ENCODE measurements at regions not wholly inside any gene's neighbourhood (a gene's known extent, or its start where the extent isn't known, plus 50 kb on each side); places are given as distances from the start of the nearest gene placed in this dataset.

GRCh38 chr20:54361475-54361874 is 113.9 kb upstream of the DOK5 start:
- intact Hi-C loops (cut with DNase I): no loop called here
- Histone ChIP-seq H3K36me3 (ENCODE audit: insufficient read depth in 1 of 2, low read depth in 1 of 2) (no peaks in the 10 kb centered on the region), H3K27ac (no peak overlapping the region), H3K27me3 (ENCODE audit: insufficient read depth in 3 of 3, low read length in 2 of 3) (no peaks in the 10 kb centered on the region), H3K4me3 (no peak overlapping the region), H3K9me3 (no peaks in the 10 kb centered on the region), H3K4me1 (no peaks in the 10 kb centered on the region)
- TF ChIP-seq CTCF (IDR thresholded peaks at IDR 0.05): no peak
- DNase-seq (no peak), ATAC-seq (no peak)
- 31 to 48% (median 31%) methylated on average over 2 of the region's 2 CpGs for WGBS, 3 donors

GRCh38 chr20:54362283-54362682 is 113.1 kb upstream of the DOK5 start:
- Histone ChIP-seq H3K4me1 (no peaks in the 10 kb centered on the region), H3K4me3 (no peak overlapping the region), H3K36me3 (ENCODE audit: insufficient read depth in 1 of 2, low read depth in 1 of 2) (no peaks in the 10 kb centered on the region), H3K27me3 (ENCODE audit: insufficient read depth in 3 of 3, low read length in 2 of 3) (no peaks in the 10 kb centered on the region), H3K9me3 (no peaks in the 10 kb centered on the region), H3K27ac (no peak overlapping the region)
- DNase-seq (no peak), ATAC-seq (no peak)
- no peak for TF ChIP-seq CTCF (IDR thresholded peaks at IDR 0.05)
- intact Hi-C loops (cut with DNase I): no loop called here

- Histone ChIP-seq H3K4me1 (no peaks in the 10 kb centered on the region), H3K36me3 (ENCODE audit: insufficient read depth in 1 of 2, low read depth in 1 of 2) (no peaks in the 10 kb centered on the region), H3K27ac (no peak overlapping the region), H3K4me3 (no peak overlapping the region), H3K9me3 (no peaks in the 10 kb centered on the region), H3K27me3 (ENCODE audit: insufficient read depth in 3 of 3, low read length in 2 of 3) (no peaks in the 10 kb centered on the region)
- intact Hi-C loops (cut with DNase I): no loop called here
- ATAC-seq: no peak
- no peak for DNase-seq
- no peak for TF ChIP-seq CTCF (IDR thresholded peaks at IDR 0.05)
Observed at GRCh38 chr20:54364365-54364764, 111.0 kb upstream of the DOK5 start.

- 81 to 85% (median 84%) methylated on average over 6 of the region's 6 CpGs for WGBS, 3 donors
- no peaks in the 10 kb centered on the region for H3K36me3 ChIP-seq (ENCODE audit: insufficient read depth in 1 of 2, low read depth in 1 of 2)
- H3K9me3 ChIP-seq: no peaks in the 10 kb centered on the region
- no peaks in the 10 kb centered on the region for H3K4me1 ChIP-seq
- no peaks in the 10 kb centered on the region for H3K27me3 ChIP-seq (ENCODE audit: insufficient read depth in 3 of 3, low read length in 2 of 3)
- H3K4me3 ChIP-seq: no peak overlapping the region
- ATAC-seq (no peak), DNase-seq (no peak)
- TF ChIP-seq CTCF (IDR thresholded peaks at IDR 0.05): no peak
- intact Hi-C loops (cut with DNase I): no loop called here
- no peak overlapping the region for H3K27ac ChIP-seq
Observed at GRCh38 chr20:54364919-54365318, 110.5 kb upstream of the DOK5 start.

GRCh38 chr20:54366669-54367344 is 108.6 kb upstream of the DOK5 start:
- TF ChIP-seq CTCF (IDR thresholded peaks at IDR 0.05): no peak
- H3K27me3 ChIP-seq (ENCODE audit: insufficient read depth in 3 of 3, low read length in 2 of 3): no peaks in the 10 kb centered on the region
- intact Hi-C loops (cut with DNase I): no loop called here
- no peaks in the 10 kb centered on the region for H3K4me1 ChIP-seq
- ATAC-seq (no peak), DNase-seq (no peak)
- H3K27ac ChIP-seq: no peak overlapping the region
- H3K9me3 ChIP-seq: no peaks in the 10 kb centered on the region
- WGBS, 3 donors: 90 to 94% (median 90%) methylated on average over 5 of the region's 5 CpGs
- H3K36me3 ChIP-seq (ENCODE audit: insufficient read depth in 1 of 2, low read depth in 1 of 2): no peaks in the 10 kb centered on the region
- no peak overlapping the region for H3K4me3 ChIP-seq

All from psoas muscle (tissue), 7 donors.